ENCODE measurements at regions not wholly inside any gene's neighbourhood (a gene's known extent, or its start where the extent isn't known, plus 50 kb on each side); places are given as distances from the start of the nearest gene placed in this dataset.

DNA sequence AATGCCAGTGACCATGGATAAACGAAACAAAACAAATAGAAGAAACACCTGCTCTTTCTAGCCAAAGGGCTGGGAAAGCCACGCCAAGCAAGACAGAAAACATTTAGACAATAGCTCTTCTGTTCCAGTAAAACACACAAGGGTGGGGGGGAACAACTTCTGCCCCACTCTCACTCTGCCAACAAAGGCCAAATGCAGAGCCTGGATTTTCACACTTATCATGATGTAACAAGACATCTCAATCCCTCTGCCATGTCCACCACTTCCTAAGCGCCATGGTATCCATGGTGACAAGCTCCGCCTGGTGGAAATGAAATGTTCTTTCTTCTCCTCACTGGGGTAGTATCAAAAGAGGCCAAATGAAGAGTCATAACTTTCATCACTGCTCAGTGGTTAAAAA lies 60.6 kb downstream of the DRD1 start:
- peaks cover 21% of the 10 kb centered on the region for H3K4me1 Mint-ChIP-seq
- TF ChIP-seq CTCF (conservative IDR thresholded peaks at IDR 0.05): no peak
- H3K4me3 Mint-ChIP-seq: no peak overlapping the region
- H3K27me3 Mint-ChIP-seq (ENCODE audit: low read depth): peaks cover 21% of the 10 kb centered on the region
- peak overlapping the region; percentile 0 for H3K27ac Mint-ChIP-seq (ENCODE audit: unreplicated experiment)
- H3K36me3 Mint-ChIP-seq (ENCODE audit: low read depth): no peaks in the 10 kb centered on the region
- no peaks in the 10 kb centered on the region for H3K9me3 Mint-ChIP-seq
- DNase-seq (ENCODE audit: low read depth, low spot score): peak; percentile 6

- Mint-ChIP-seq H3K9me3 (peaks cover 5% of the 10 kb centered on the region), H3K36me3 (ENCODE audit: low read depth) (no peaks in the 10 kb centered on the region), H3K4me1 (peaks cover 18% of the 10 kb centered on the region), H3K4me3 (no peak overlapping the region), H3K27ac (ENCODE audit: unreplicated experiment) (no peak overlapping the region), H3K27me3 (ENCODE audit: low read depth) (peaks cover 25% of the 10 kb centered on the region)
- TF ChIP-seq CTCF (conservative IDR thresholded peaks at IDR 0.05): no peak
- DNase-seq (ENCODE audit: low read depth, low spot score): no peak
These were observed 61.8 kb downstream of the DRD1 start for GRCh38 chr5:175382171-175382570.

DNA sequence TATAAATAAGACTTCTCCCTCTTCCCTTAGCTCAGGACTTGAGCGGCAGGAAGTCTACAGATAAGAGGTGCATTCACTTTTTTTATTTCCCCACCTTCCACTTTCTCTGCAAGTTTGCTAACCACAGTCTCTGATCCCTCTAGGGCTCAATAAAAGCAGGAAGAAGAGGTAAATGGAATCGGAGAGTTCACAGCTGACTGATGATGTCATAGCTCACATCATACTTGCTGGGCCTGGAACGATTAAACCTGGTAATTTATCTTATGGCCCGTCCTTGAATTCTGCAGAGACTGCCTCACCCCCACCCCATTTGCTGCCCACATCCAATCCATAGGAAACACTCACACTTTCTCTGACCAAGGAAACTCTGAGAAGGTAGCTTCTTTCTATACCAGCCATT lies 62.9 kb downstream of the DRD1 start:
- H3K27ac Mint-ChIP-seq (ENCODE audit: unreplicated experiment): no peak overlapping the region
- H3K9me3 Mint-ChIP-seq: peaks cover 5% of the 10 kb centered on the region
- H3K4me1 Mint-ChIP-seq: peaks cover 14% of the 10 kb centered on the region
- H3K36me3 Mint-ChIP-seq (ENCODE audit: low read depth): no peaks in the 10 kb centered on the region
- no peak for TF ChIP-seq CTCF (conservative IDR thresholded peaks at IDR 0.05)
- no peak overlapping the region for H3K4me3 Mint-ChIP-seq
- DNase-seq (ENCODE audit: low read depth, low spot score): no peak
- H3K27me3 Mint-ChIP-seq (ENCODE audit: low read depth): peaks cover 17% of the 10 kb centered on the region

GRCh38 chr5:175380701-175381100 lies 63.3 kb downstream of the DRD1 start:
- no peak for TF ChIP-seq CTCF (conservative IDR thresholded peaks at IDR 0.05)
- Mint-ChIP-seq H3K27ac (ENCODE audit: unreplicated experiment) (no peak overlapping the region), H3K36me3 (ENCODE audit: low read depth) (no peaks in the 10 kb centered on the region), H3K4me1 (peaks cover 14% of the 10 kb centered on the region), H3K9me3 (peaks cover 5% of the 10 kb centered on the region), H3K4me3 (no peak overlapping the region), H3K27me3 (ENCODE audit: low read depth) (peaks cover 17% of the 10 kb centered on the region)
- DNase-seq (ENCODE audit: low read depth, low spot score): no peak

GRCh38 chr5:175379867-175380266 lies 64.1 kb downstream of the DRD1 start:
- H3K4me1 Mint-ChIP-seq: peaks cover 14% of the 10 kb centered on the region
- peaks cover 15% of the 10 kb centered on the region for H3K27me3 Mint-ChIP-seq (ENCODE audit: low read depth)
- H3K4me3 Mint-ChIP-seq: no peak overlapping the region
- no peak for TF ChIP-seq CTCF (conservative IDR thresholded peaks at IDR 0.05)
- DNase-seq (ENCODE audit: low read depth, low spot score): no peak
- H3K36me3 Mint-ChIP-seq (ENCODE audit: low read depth): no peaks in the 10 kb centered on the region
- no peak overlapping the region for H3K27ac Mint-ChIP-seq (ENCODE audit: unreplicated experiment)
- peaks cover 5% of the 10 kb centered on the region for H3K9me3 Mint-ChIP-seq

All from neural crest cell (in vitro differentiated cells).